Erythroblast (primary cell): ENCODE measurements at regions not wholly inside any gene's neighbourhood (a gene's known extent, or its start where the extent isn't known, plus 50 kb on each side); places are given as distances from the start of the nearest gene placed in this dataset.

ENCODE experiments used
- GATA1 ChIP-seq: IDR thresholded peaks from 2 replicates; pipeline ENCODE4 v1.6.1; 2011; ENCODE audit warnings: low read depth, mild to moderate bottlenecking, control low read depth, low read length, moderate library complexity
- POLR2A ChIP-seq: IDR thresholded peaks from 2 replicates; pipeline ENCODE4 v1.6.1; 2011; ENCODE audit warnings: mild to moderate bottlenecking, low read length

GRCh38 chr3:151960961-151961580 is 87.6 kb downstream of the SUCNR1 start:
- no peak for TF ChIP-seq POLR2A
- no peak for TF ChIP-seq GATA1
